HCT116 (cell line): ENCODE measurements at regions not wholly inside any gene's neighbourhood (a gene's known extent, or its start where the extent isn't known, plus 50 kb on each side); places are given as distances from the start of the nearest gene placed in this dataset.

ENCODE experiments used
- ATAC-seq: fragments of 200-7000 bp; cut with Tn5 transposase; 2 replicates; pipeline ENCODE4 v1.9.1; 2020; ENCODE audit warnings: mild to moderate bottlenecking, moderate library complexity
- BruUV-seq: library from RNA; stranded (reverse); fragments of 400-500 nt; replicated peaks from 2 replicates; lab custom pipeline; 2021; lab: Mats Ljungman, UMichigan
- CTCF ChIA-PET: fragments of 300-600 bp; sonication (Branson Sonifier 250); formaldehyde crosslinking; loops from one replicate; lab custom pipeline; 2021; ENCODE audit warnings: antibody characterized with exemption; lab: Charles Lee
- POLR2A ChIA-PET: fragments of 300-600, 350-600 bp; sonication (Branson Sonifier 250); formaldehyde crosslinking; loops from one replicate; lab custom pipeline; 2021; ENCODE audit warnings: antibody characterized with exemption; lab: Charles Lee
- RAD21 ChIA-PET, 2 experiments: fragments of 300-600 bp; sonication (Branson Sonifier 250); formaldehyde crosslinking; loops; one replicate each; lab custom pipeline; 2023; ENCODE audit warnings: low total read pairs in 2 of 2; ENCODE audit not compliant: uncharacterized antibody in 2 of 2, unreplicated experiment in 2 of 2, low non-redundant PET in 1 of 2; lab: Charles Lee
- DNase-seq: peaks from one replicate; pipeline ENCODE4 v3.0.0-alpha.2; 2010; ENCODE audit warnings: low read depth, low spot score
- H2AFZ ChIP-seq: fragments of 200-600 bp; shearing (Covaris generic), sonication (generic); 2 replicates; pipeline ENCODE4 v1.6.1; 2017; ENCODE audit warnings: low read depth, mixed run types, mixed read lengths, antibody characterized with exemption, low read length; ENCODE audit not compliant: poor library complexity, severe bottlenecking
- H3K27ac ChIP-seq: 2 replicates; pipeline ENCODE4 v1.5.1; 2012; ENCODE audit warnings: low read depth, low read length
- H3K27me3 ChIP-seq: fragments of 200-600 bp; sonication (generic); 2 replicates; pipeline ENCODE4 v1.6.1; 2016; ENCODE audit warnings: mixed run types, low read length, mixed read lengths; ENCODE audit not compliant: insufficient read depth
- H3K36me3 ChIP-seq, 2 experiments: fragments of 200-500 bp in 1 of 2; fragments of 200-600 bp in 1 of 2; sonication (Bioruptor generic) in 1 of 2; sonication (generic) in 1 of 2; 2 replicates each; pipeline versions ENCODE4 v1.5.1 to v1.6.1; 2014 to 2016; ENCODE audit warnings: low read length in 2 of 2, inconsistent platforms in 1 of 2, mixed read lengths in 1 of 2, mixed run types in 1 of 2; ENCODE audit not compliant: insufficient read depth in 2 of 2, control insufficient read depth in 1 of 2
- H3K4me1 ChIP-seq, 2 experiments: fragments of 200-600 bp in 1 of 2; sonication (generic) in 1 of 2; 2 replicates each; pipeline versions ENCODE4 v1.5.1 to v1.6.1; 2012 to 2017; ENCODE audit warnings: low read length in 2 of 2, inconsistent platforms in 1 of 2, mild to moderate bottlenecking in 1 of 2, mixed read lengths in 1 of 2, mixed run types in 1 of 2, moderate library complexity in 1 of 2; ENCODE audit not compliant: insufficient read depth in 2 of 2, control insufficient read depth in 1 of 2
- H3K4me2 ChIP-seq: fragments of 200-600 bp; sonication (generic); 2 replicates; pipeline ENCODE4 v1.6.1; 2017; ENCODE audit warnings: mixed run types, low read length, mixed read lengths
- H3K4me3 ChIP-seq, 2 experiments: fragments of 200-600 bp in 1 of 2; sonication (generic) in 1 of 2; replicated peaks in 1 of 2; 2 replicates each; pipeline ENCODE4 v1.5.1; 2011 to 2016; ENCODE audit warnings: low read length in 2 of 2, control low read depth in 1 of 2, low read depth in 1 of 2, mild to moderate bottlenecking in 1 of 2, mixed read lengths in 1 of 2, mixed run types in 1 of 2
- H3K79me2 ChIP-seq: fragments of 200-600 bp; sonication (generic); 2 replicates; pipeline ENCODE4 v1.6.1; 2017; ENCODE audit warnings: mild to moderate bottlenecking, mixed run types, low read length, moderate library complexity, mixed read lengths; ENCODE audit not compliant: insufficient read depth
- H3K9ac ChIP-seq: fragments of 200-600 bp; sonication (generic); 2 replicates; pipeline ENCODE4 v1.6.1; 2016; ENCODE audit warnings: low read length, mixed read lengths
- H3K9me2 ChIP-seq: fragments of 200-600 bp; sonication (generic), shearing (Covaris generic); 2 replicates; pipeline ENCODE4 v1.6.1; 2017; ENCODE audit warnings: mixed run types, mild to moderate bottlenecking, moderate library complexity; ENCODE audit not compliant: insufficient read depth
- H3K9me3 ChIP-seq, 2 experiments: fragments of 200-500 bp in 1 of 2; fragments of 200-600 bp in 1 of 2; sonication (Bioruptor generic) in 1 of 2; sonication (generic) in 1 of 2; 2 replicates each; pipeline ENCODE4 v1.6.1; 2014 to 2017; ENCODE audit warnings: low read length in 2 of 2, mixed read lengths in 2 of 2, inconsistent platforms in 1 of 2, low read depth in 1 of 2, mild to moderate bottlenecking in 1 of 2, mixed run types in 1 of 2, moderate library complexity in 1 of 2; ENCODE audit not compliant: control insufficient read depth in 1 of 2, insufficient read depth in 1 of 2
- H4K20me1 ChIP-seq: fragments of 200-600 bp; sonication (generic), shearing (Covaris generic); 2 replicates; pipeline ENCODE4 v1.6.1; 2017; ENCODE audit warnings: mixed run types, mild to moderate bottlenecking, moderate library complexity; ENCODE audit not compliant: insufficient read depth
- CEBPB ChIP-seq: IDR thresholded peaks from 2 replicates; pipeline ENCODE4 v1.6.1; 2012; ENCODE audit warnings: low read depth
- ELF1 ChIP-seq: IDR thresholded peaks from 2 replicates; pipeline ENCODE4 v1.6.1; 2012; ENCODE audit warnings: low read depth, borderline replicate concordance
- EZH2 ChIP-seq: fragments of 200-600 bp; sonication (generic); IDR thresholded peaks from 2 replicates; pipeline ENCODE4 v1.6.1; 2017; ENCODE audit warnings: antibody characterized with exemption, mixed run types
- EZH2phosphoT487 ChIP-seq: fragments of 200-600 bp; IDR thresholded peaks from 2 replicates; pipeline ENCODE4 v1.6.1; 2018; ENCODE audit warnings: antibody characterized with exemption, borderline replicate concordance
- FOSL1 ChIP-seq: IDR thresholded peaks from 2 replicates; pipeline ENCODE4 v1.6.1; 2012; ENCODE audit warnings: low read depth
- JUND ChIP-seq: IDR thresholded peaks from 2 replicates; pipeline ENCODE4 v1.6.1; 2012
- POLR2A ChIP-seq: IDR thresholded peaks from 2 replicates; pipeline ENCODE4 v1.7.0; 2011; ENCODE audit warnings: borderline replicate concordance; ENCODE audit not compliant: insufficient read depth, insufficient read length; ENCODE audit errors: extremely low read depth
- RAD21 ChIP-seq: IDR thresholded peaks from 2 replicates; pipeline ENCODE4 v1.6.1; 2012; ENCODE audit warnings: low read depth, mild to moderate bottlenecking
- SIN3A ChIP-seq: IDR thresholded peaks from 2 replicates; pipeline ENCODE4 v1.6.1; 2012; ENCODE audit warnings: low read depth
- TCF7L2 ChIP-seq: IDR thresholded peaks from 2 replicates; pipeline ENCODE4 v1.7.0; 2011; ENCODE audit warnings: borderline replicate concordance, inconsistent platforms; ENCODE audit not compliant: insufficient read depth, insufficient read length; ENCODE audit errors: extremely low read depth
- YY1 ChIP-seq: IDR thresholded peaks from 2 replicates; pipeline ENCODE4 v1.6.1; 2011; ENCODE audit warnings: low read length, low read depth, moderate library complexity, mild to moderate bottlenecking; ENCODE audit not compliant: insufficient replicate concordance; ENCODE audit errors: extremely low read depth
- ZFX ChIP-seq: fragments of 450-650 bp; IDR thresholded peaks from 2 replicates; pipeline ENCODE4 v1.6.1; 2017
- ZNF274 ChIP-seq: fragments of 200-500 bp; sonication (Bioruptor generic); IDR thresholded peaks from 2 replicates; pipeline ENCODE4 v1.6.1; 2014; ENCODE audit warnings: mild to moderate bottlenecking, low read depth, low read length, inconsistent platforms
- intact Hi-C: fragments of 100-400 bp; cut with micrococcal nuclease; formaldehyde crosslinking; loops from 2 replicates; pipeline ENCODE4 v1.10.0; 2022
- TF ChIP-seq, protein P1 (sequence below): IDR thresholded peaks from 2 replicates; pipeline ENCODE4 v1.6.1; 2012

DNA sequence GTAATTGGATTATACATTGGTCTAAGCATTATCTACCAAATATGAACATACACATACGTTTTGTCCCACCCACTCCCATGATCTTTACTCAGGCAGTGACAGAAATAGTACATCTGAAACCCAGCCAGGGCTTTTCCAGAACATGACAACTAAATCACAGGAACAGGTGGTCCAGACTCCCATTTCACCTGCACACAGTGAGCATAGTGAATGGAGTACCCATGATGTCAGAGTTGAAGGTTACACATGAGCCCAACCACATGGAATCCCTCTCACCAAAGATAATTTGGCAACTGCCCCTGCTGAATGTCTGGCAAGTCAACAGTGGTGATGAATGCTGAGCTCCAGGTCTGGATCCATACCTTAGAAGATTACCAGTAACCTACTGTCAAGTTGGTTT is 411.9 kb upstream of the LUZP2 start:
- ChIA-PET CTCF (no interaction called here), POLR2A (no interaction called here), RAD21 (no interaction called here)
- H3K27ac ChIP-seq, result no peak overlapping the region
- TF ChIP-seq EZH2phosphoT487 (no peak), ELF1 (no peak), YY1 (no peak), FOSL1 (no peak), RAD21 (no peak), EZH2 (no peak), CEBPB (no peak), SIN3A (no peak), POLR2A (no peak), ZFX (no peak)
- TF ChIP-seq, protein P1, sequence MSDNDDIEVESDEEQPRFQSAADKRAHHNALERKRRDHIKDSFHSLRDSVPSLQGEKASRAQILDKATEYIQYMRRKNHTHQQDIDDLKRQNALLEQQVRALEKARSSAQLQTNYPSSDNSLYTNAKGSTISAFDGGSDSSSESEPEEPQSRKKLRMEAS, result no peak
- H3K9me3 ChIP-seq, result peaks cover 21 to 31% of the 10 kb centered on the region in 2 experiments; a peak in 2 of 4 replicates
- no peak overlapping the region for H3K9ac ChIP-seq
- BruUV-seq, result no TSS peak
- DNase-seq, result no peak
- no peaks in the 10 kb centered on the region for H3K27me3 ChIP-seq
- H3K4me1 ChIP-seq, result no peaks in the 10 kb centered on the region
- H4K20me1 ChIP-seq, result no peaks in the 10 kb centered on the region
- H3K9me2 ChIP-seq, result no peaks in the 10 kb centered on the region
- H3K4me3 ChIP-seq, result no peak overlapping the region
- ATAC-seq, result no peak
- H3K4me2 ChIP-seq, result no peak overlapping the region
- intact Hi-C loops, result no loop called here
- H2AFZ ChIP-seq, result no peak overlapping the region
- no peaks in the 10 kb centered on the region for H3K36me3 ChIP-seq
- no peaks in the 10 kb centered on the region for H3K79me2 ChIP-seq

DNA sequence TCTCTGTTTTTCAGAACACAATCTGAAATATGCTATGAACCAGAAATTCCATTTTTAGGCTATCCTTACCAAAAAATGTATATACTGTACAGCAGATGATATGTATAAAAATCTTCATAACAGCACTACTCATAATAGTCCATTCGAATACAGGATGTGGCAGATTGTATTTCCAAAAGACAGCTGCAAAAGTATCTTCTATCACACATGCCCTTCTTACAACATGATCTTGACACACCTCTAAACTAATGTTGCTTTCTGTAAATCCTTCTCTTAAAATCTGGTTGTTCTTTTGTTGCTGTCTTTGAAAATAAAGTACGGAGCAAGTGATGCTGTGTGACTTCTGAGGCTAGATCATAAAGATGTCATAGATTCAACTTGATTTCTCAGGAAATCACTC is 409.9 kb upstream of the LUZP2 start:
- Histone ChIP-seq H3K36me3 (no peaks in the 10 kb centered on the region), H4K20me1 (no peaks in the 10 kb centered on the region), H3K4me1 (no peaks in the 10 kb centered on the region), H3K4me2 (no peak overlapping the region), H3K27ac (no peak overlapping the region), H2AFZ (no peak overlapping the region), H3K9me2 (no peaks in the 10 kb centered on the region), H3K9ac (no peak overlapping the region), H3K79me2 (no peaks in the 10 kb centered on the region), H3K27me3 (no peaks in the 10 kb centered on the region), H3K4me3 (no peak overlapping the region), H3K9me3 (peaks cover 21 to 25% of the 10 kb centered on the region in 2 experiments; a peak in 2 of 4 replicates)
- POLR2A ChIA-PET, result no interaction called here
- intact Hi-C loops, result no loop called here
- TF ChIP-seq TCF7L2 (no peak), JUND (no peak), RAD21 (no peak), ZNF274 (no peak)
- CTCF ChIA-PET, result no interaction called here
- ATAC-seq (no peak), DNase-seq (no peak)
- RAD21 ChIA-PET, result no interaction called here
- BruUV-seq, result no TSS peak
